ENCODE measurements at regions not wholly inside any gene's neighbourhood (a gene's known extent, or its start where the extent isn't known, plus 50 kb on each side); places are given as distances from the start of the nearest gene placed in this dataset.
"Not testable (repeated sequence)": the region's sequence is repeated elsewhere in the genome, so short reads cannot be mapped to it uniquely, and the experiment has no call there.

GRCh38 chr18:1438967-1439366, 534.3 kb downstream of the ADCYAP1 start:
- TF ChIP-seq CTCF (IDR thresholded peaks at IDR 0.05; ENCODE audit: extremely low read depth, missing control alignments), result no peak
- DNase-seq (ENCODE audit: low spot score), result no peak

GRCh38 chr18:1444062-1444461, 539.4 kb downstream of the ADCYAP1 start:
- not testable (repeated sequence) for DNase-seq (ENCODE audit: low spot score)

- DNase-seq (ENCODE audit: low spot score), result no peak
- no peak for TF ChIP-seq CTCF (IDR thresholded peaks at IDR 0.05; ENCODE audit: extremely low read depth, missing control alignments)
Measured at GRCh38 chr18:1446765-1447164, 542.1 kb downstream of the ADCYAP1 start.

GRCh38 chr18:1452821-1453220, 548.1 kb downstream of the ADCYAP1 start:
- no peak for TF ChIP-seq CTCF (IDR thresholded peaks at IDR 0.05; ENCODE audit: extremely low read depth, missing control alignments)
- DNase-seq (ENCODE audit: low spot score), result no peak

GRCh38 chr18:1455605-1456004, 550.9 kb downstream of the ADCYAP1 start:
- TF ChIP-seq CTCF (IDR thresholded peaks at IDR 0.05; ENCODE audit: extremely low read depth, missing control alignments), result no peak

GRCh38 chr18:1458547-1458946, 553.9 kb downstream of the ADCYAP1 start:
- TF ChIP-seq CTCF (IDR thresholded peaks at IDR 0.05; ENCODE audit: extremely low read depth, missing control alignments), result no peak
- DNase-seq (ENCODE audit: low spot score), result no peak

More at GRCh38 chr18:1455605-1456004, 550.9 kb downstream of the ADCYAP1 start:
- DNase-seq (ENCODE audit: low spot score), result no peak

- TF ChIP-seq CTCF (IDR thresholded peaks at IDR 0.05; ENCODE audit: extremely low read depth, missing control alignments), result no peak
- no peak for DNase-seq (ENCODE audit: low spot score)
Measured at GRCh38 chr18:1463981-1464380, 559.3 kb downstream of the ADCYAP1 start.

- DNase-seq (ENCODE audit: low spot score), result no peak
- no peak for TF ChIP-seq CTCF (IDR thresholded peaks at IDR 0.05; ENCODE audit: extremely low read depth, missing control alignments)
Measured at GRCh38 chr18:1464444-1465217, 560.0 kb downstream of the ADCYAP1 start.

Measured in GM20000 (cell line).